Neuronal stem cell (in vitro differentiated cells): ENCODE measurements at regions not wholly inside any gene's neighbourhood (a gene's known extent, or its start where the extent isn't known, plus 50 kb on each side); places are given as distances from the start of the nearest gene placed in this dataset.

ENCODE experiments used
- DNase-seq: peaks from one replicate; pipeline ENCODE4 v3.0.0-alpha.2; 2013; ENCODE audit warnings: low spot score
- H2AFZ ChIP-seq: one replicate; pipeline ENCODE4 v1.6.1; 2013; ENCODE audit warnings: mild to moderate bottlenecking, low read length, inconsistent platforms
- H2AK5ac ChIP-seq: 2 replicates; pipeline ENCODE4 v1.6.1; 2013; ENCODE audit warnings: low read depth, mild to moderate bottlenecking, inconsistent platforms, low read length, moderate library complexity, mixed read lengths
- H2BK120ac ChIP-seq: 2 replicates; pipeline ENCODE4 v1.6.1; 2013; ENCODE audit warnings: low read depth, mild to moderate bottlenecking, inconsistent platforms, low read length, moderate library complexity, mixed read lengths
- H2BK12ac ChIP-seq: one replicate; pipeline ENCODE4 v1.6.1; 2013; ENCODE audit warnings: low read length, inconsistent platforms
- H2BK15ac ChIP-seq: 2 replicates; pipeline ENCODE4 v1.6.1; 2013; ENCODE audit warnings: mild to moderate bottlenecking, low read length, inconsistent platforms, mixed read lengths
- H2BK5ac ChIP-seq: one replicate; pipeline ENCODE4 v1.6.1; 2013; ENCODE audit warnings: inconsistent platforms, mild to moderate bottlenecking, low read length, moderate library complexity
- H3K14ac ChIP-seq: one replicate; pipeline ENCODE4 v1.6.1; 2013; ENCODE audit warnings: low read length, inconsistent platforms
- H3K18ac ChIP-seq: 2 replicates; pipeline ENCODE4 v1.6.1; 2013; ENCODE audit warnings: low read length, inconsistent platforms
- H3K23ac ChIP-seq: 2 replicates; pipeline ENCODE4 v1.6.1; 2013; ENCODE audit warnings: low read depth, mild to moderate bottlenecking, mixed read lengths, low read length, inconsistent platforms; ENCODE audit not compliant: poor library complexity
- H3K27ac ChIP-seq: replicated peaks from 3 replicates; pipeline ENCODE4 v1.5.1; 2013; ENCODE audit warnings: low read length, inconsistent platforms
- H3K27me3 ChIP-seq, 3 experiments: 2 replicates each; pipeline ENCODE4 v1.6.1; 2013; ENCODE audit warnings: low read length in 3 of 3, mild to moderate bottlenecking in 2 of 3, inconsistent platforms in 1 of 3, low read depth in 1 of 3, mixed read lengths in 1 of 3, moderate library complexity in 1 of 3; ENCODE audit not compliant: control insufficient read depth in 3 of 3, insufficient read depth in 3 of 3
- H3K36me3 ChIP-seq, 2 donors: replicated peaks in 1 of 2; 2 replicates each; pipeline ENCODE4 v1.6.1; 2013; ENCODE audit warnings: low read length in 2 of 2; ENCODE audit not compliant: control insufficient read depth in 2 of 2, insufficient read depth in 2 of 2
- H3K4ac ChIP-seq: 2 replicates; pipeline ENCODE4 v1.6.1; 2013; ENCODE audit warnings: inconsistent platforms, mild to moderate bottlenecking, low read length, moderate library complexity
- H3K4me1 ChIP-seq, 2 donors: 1 replicate in 1 of 2; 2 replicates in 1 of 2; pipeline ENCODE4 v1.6.1; 2013; ENCODE audit warnings: low read length in 2 of 2, low read depth in 1 of 2; ENCODE audit not compliant: control insufficient read depth in 2 of 2, insufficient read depth in 1 of 2
- H3K4me2 ChIP-seq: one replicate; pipeline ENCODE4 v1.6.1; 2013; ENCODE audit warnings: mild to moderate bottlenecking, low read length, inconsistent platforms; ENCODE audit not compliant: insufficient read depth, poor library complexity, severe bottlenecking
- H3K4me3 ChIP-seq, 2 donors: 2 replicates each; pipeline ENCODE4 v1.5.1; 2013; ENCODE audit warnings: low read length in 2 of 2, mild to moderate bottlenecking in 2 of 2, inconsistent platforms in 1 of 2, moderate library complexity in 1 of 2
- H3K79me1 ChIP-seq: one replicate; pipeline ENCODE4 v1.6.1; 2013; ENCODE audit warnings: low read depth, mild to moderate bottlenecking, inconsistent platforms, low read length, moderate library complexity
- H3K9ac ChIP-seq: one replicate; pipeline ENCODE4 v1.6.1; 2013; ENCODE audit warnings: mild to moderate bottlenecking, low read depth, low read length, inconsistent platforms; ENCODE audit not compliant: poor library complexity
- H3K9me3 ChIP-seq, 2 donors: replicated peaks in 1 of 2; 2 replicates each; pipeline versions ENCODE3 to v1.6.1; 2013; ENCODE audit warnings: low read length in 2 of 2, mild to moderate bottlenecking in 2 of 2, inconsistent platforms in 1 of 2, low read depth in 1 of 2, mixed read lengths in 1 of 2, moderate library complexity in 1 of 2; ENCODE audit not compliant: control insufficient read depth in 2 of 2, insufficient read depth in 1 of 2
- H4K8ac ChIP-seq: one replicate; pipeline ENCODE4 v1.6.1; 2013; ENCODE audit warnings: low read depth, mild to moderate bottlenecking, inconsistent platforms, low read length, moderate library complexity
- H4K91ac ChIP-seq: one replicate; pipeline ENCODE4 v1.6.1; 2013; ENCODE audit warnings: low read length, low read depth, mild to moderate bottlenecking, inconsistent platforms; ENCODE audit not compliant: poor library complexity
- WGBS, 2 donors: extraction: QIAGEN DNeasy Blood & Tissue Kit; methylation state at CpG; one replicate each; pipeline ENCODE4 v1.1.7; 2013; ENCODE audit warnings: missing lambda C conversion rate in 2 of 2, mixed read lengths in 1 of 2; ENCODE audit not compliant: insufficient read length in 2 of 2, insufficient replicate concordance in 1 of 2; ENCODE audit errors: extremely low coverage in 2 of 2; 5-methylcytosine and 5-hydroxymethylcytosine counted together

GRCh38 chr14:49105956-49106355 lies 480.2 kb downstream of the RPS29 start:
- no CpG with 5 or more reads among the region's 1 CpG for WGBS, 2 donors
- Histone ChIP-seq H2BK5ac (no peak overlapping the region), H3K23ac (no peak overlapping the region), H3K9ac (no peak overlapping the region), H3K4me2 (no peak overlapping the region), H2AFZ (no peak overlapping the region), H4K8ac (no peak overlapping the region), H3K27me3 (no peaks in the 10 kb centered on the region), H3K27ac (no peak overlapping the region), H2BK15ac (no peak overlapping the region), H3K79me1 (no peaks in the 10 kb centered on the region), H4K91ac (no peak overlapping the region), H3K36me3 (no peaks in the 10 kb centered on the region), H3K4me1 (peaks cover 0 to 2% of the 10 kb centered on the region in 2 donors), H2BK120ac (no peak overlapping the region), H2BK12ac (no peak overlapping the region), H3K9me3 (no peaks in the 10 kb centered on the region), H3K4ac (no peak overlapping the region), H2AK5ac (no peak overlapping the region), H3K18ac (no peak overlapping the region), H3K14ac (no peak overlapping the region), H3K4me3 (no peak overlapping the region)
- DNase-seq = no peak

- Histone ChIP-seq H3K27me3 (no peaks in the 10 kb centered on the region), H2BK120ac (no peak overlapping the region), H2AFZ (no peak overlapping the region), H3K79me1 (no peaks in the 10 kb centered on the region), H3K4me2 (no peak overlapping the region), H3K14ac (no peak overlapping the region), H3K9ac (no peak overlapping the region), H4K8ac (no peak overlapping the region), H2BK15ac (no peak overlapping the region), H4K91ac (no peak overlapping the region), H3K4me1 (peaks cover 0 to 2% of the 10 kb centered on the region in 2 donors), H3K36me3 (no peaks in the 10 kb centered on the region), H3K23ac (no peak overlapping the region), H3K27ac (no peak overlapping the region), H2BK12ac (no peak overlapping the region), H2BK5ac (no peak overlapping the region), H3K4me3 (no peak overlapping the region), H3K9me3 (no peaks in the 10 kb centered on the region), H3K4ac (no peak overlapping the region), H2AK5ac (no peak overlapping the region), H3K18ac (no peak overlapping the region)
- DNase-seq = no peak
- WGBS, 2 donors = no CpG with 5 or more reads among the region's 4 CpGs
These were observed 480.7 kb downstream of the RPS29 start for GRCh38 chr14:49105512-49105911.

GRCh38 chr14:49092345-49092744 lies 493.8 kb downstream of the RPS29 start:
- no peaks in the 10 kb centered on the region for H3K4me1 ChIP-seq
- H3K9ac ChIP-seq = no peak overlapping the region
- no peak for DNase-seq
- no peak overlapping the region for H2BK5ac ChIP-seq
- H3K4me3 ChIP-seq = no peak overlapping the region
- no peak overlapping the region for H2BK12ac ChIP-seq
- no peak overlapping the region for H2AK5ac ChIP-seq
- no peak overlapping the region for H3K23ac ChIP-seq
- no peak overlapping the region for H3K27ac ChIP-seq
- no peaks in the 10 kb centered on the region for H3K9me3 ChIP-seq
- no peak overlapping the region for H3K4ac ChIP-seq
- H2BK120ac ChIP-seq = no peak overlapping the region
- no peaks in the 10 kb centered on the region for H3K79me1 ChIP-seq
- peaks cover 0 to 2% (median 0%) of the 10 kb centered on the region in 3 experiments for H3K27me3 ChIP-seq
- no peak overlapping the region for H2AFZ ChIP-seq
- no peak overlapping the region for H4K91ac ChIP-seq
- no peak overlapping the region for H3K4me2 ChIP-seq
- peak overlapping the region; percentile 11 for H3K18ac ChIP-seq
- H3K36me3 ChIP-seq = no peaks in the 10 kb centered on the region
- H2BK15ac ChIP-seq = no peak overlapping the region
- WGBS, 2 donors = no CpG with 5 or more reads among the region's 1 CpG
- H3K14ac ChIP-seq = no peak overlapping the region
- H4K8ac ChIP-seq = no peak overlapping the region

- Histone ChIP-seq H2BK5ac (no peak overlapping the region), H3K4me3 (no peak overlapping the region), H2AFZ (no peak overlapping the region), H2BK15ac (no peak overlapping the region), H3K9me3 (no peaks in the 10 kb centered on the region), H2AK5ac (no peak overlapping the region), H3K9ac (no peak overlapping the region), H3K27me3 (peaks cover 0 to 2% (median 0%) of the 10 kb centered on the region in 3 experiments), H3K79me1 (peaks cover 2% of the 10 kb centered on the region), H3K18ac (no peak overlapping the region), H3K4ac (no peak overlapping the region), H3K23ac (no peak overlapping the region), H3K36me3 (no peaks in the 10 kb centered on the region), H3K27ac (no peak overlapping the region), H3K4me2 (no peak overlapping the region), H2BK12ac (no peak overlapping the region), H3K14ac (no peak overlapping the region), H3K4me1 (no peaks in the 10 kb centered on the region), H4K91ac (no peak overlapping the region), H2BK120ac (no peak overlapping the region), H4K8ac (no peak overlapping the region)
- DNase-seq = no peak
- WGBS, 2 donors = no CpG with 5 or more reads among the region's 3 CpGs
These were observed 497.1 kb downstream of the RPS29 start for GRCh38 chr14:49089107-49089506.
